ENCODE measurements at regions not wholly inside any gene's neighbourhood (a gene's known extent, or its start where the extent isn't known, plus 50 kb on each side); places are given as distances from the start of the nearest gene placed in this dataset.

GRCh38 chr10:61160253-61160652, 216.3 kb upstream of the RHOBTB1 start:
- no peak overlapping the region for H3K4me2 ChIP-seq (ENCODE audit: insufficient read depth, low read length, poor library complexity, severe bottlenecking)
- no peak overlapping the region for H3K27ac ChIP-seq (replicated peaks; ENCODE audit: low read length)
- H3K4ac ChIP-seq (ENCODE audit: low read length), result no peak overlapping the region
- no peak overlapping the region for H4K8ac ChIP-seq (ENCODE audit: low read depth, low read length)
- H2AK5ac ChIP-seq (ENCODE audit: low read depth, low read length), result no peak overlapping the region
- no peak overlapping the region for H3K18ac ChIP-seq (ENCODE audit: low read length)
- no CpG with 5 or more reads among the region's 4 CpGs for WGBS, 2 donors (ENCODE audit: extremely low coverage in 2 of 2, insufficient read length in 2 of 2, insufficient replicate concordance in 1 of 2)
- H3K14ac ChIP-seq (ENCODE audit: low read length), result no peak overlapping the region
- H2BK15ac ChIP-seq (ENCODE audit: low read length), result no peak overlapping the region
- no peak overlapping the region for H2BK5ac ChIP-seq (ENCODE audit: low read length)
- H3K4me1 ChIP-seq (ENCODE audit: control insufficient read depth in 2 of 2, insufficient read depth in 1 of 2, low read depth in 1 of 2, low read length in 2 of 2), result no peaks in the 10 kb centered on the region
- no peak overlapping the region for H3K4me3 ChIP-seq (ENCODE audit: low read length in 2 of 2)
- no peak overlapping the region for H2BK120ac ChIP-seq (ENCODE audit: low read depth, low read length)
- no peaks in the 10 kb centered on the region for H3K27me3 ChIP-seq (ENCODE audit: control insufficient read depth in 3 of 3, insufficient read depth in 3 of 3, low read depth in 1 of 3, low read length in 3 of 3)
- H2BK12ac ChIP-seq (ENCODE audit: low read length), result no peak overlapping the region
- H3K79me1 ChIP-seq (ENCODE audit: low read depth, low read length), result peaks cover 1% of the 10 kb centered on the region
- no peak overlapping the region for H3K9ac ChIP-seq (ENCODE audit: low read depth, low read length, poor library complexity)
- H3K23ac ChIP-seq (ENCODE audit: low read depth, low read length, poor library complexity), result no peak overlapping the region
- H3K36me3 ChIP-seq (replicated peaks in 1 of 2; ENCODE audit: control insufficient read depth in 2 of 2, insufficient read depth in 2 of 2, low read length in 2 of 2), result no peaks in the 10 kb centered on the region
- no peaks in the 10 kb centered on the region for H3K9me3 ChIP-seq (replicated peaks in 1 of 2; ENCODE audit: control insufficient read depth in 2 of 2, insufficient read depth in 1 of 2, low read depth in 1 of 2, low read length in 2 of 2)
- no peak overlapping the region for H2AFZ ChIP-seq (ENCODE audit: low read length)
- no peak for DNase-seq (ENCODE audit: low spot score)
- no peak overlapping the region for H4K91ac ChIP-seq (ENCODE audit: low read depth, low read length, poor library complexity)

GRCh38 chr10:61159253-61159652, 215.3 kb upstream of the RHOBTB1 start:
- Histone ChIP-seq H2BK15ac (ENCODE audit: low read length) (no peak overlapping the region), H4K91ac (ENCODE audit: low read depth, low read length, poor library complexity) (no peak overlapping the region), H3K79me1 (ENCODE audit: low read depth, low read length) (peaks cover 1% of the 10 kb centered on the region), H2BK12ac (ENCODE audit: low read length) (no peak overlapping the region), H2AK5ac (ENCODE audit: low read depth, low read length) (no peak overlapping the region), H3K4me2 (ENCODE audit: insufficient read depth, low read length, poor library complexity, severe bottlenecking) (no peak overlapping the region), H3K4me3 (ENCODE audit: low read length in 2 of 2) (no peak overlapping the region), H3K4ac (ENCODE audit: low read length) (no peak overlapping the region), H2AFZ (ENCODE audit: low read length) (no peak overlapping the region), H2BK120ac (ENCODE audit: low read depth, low read length) (no peak overlapping the region), H3K36me3 (replicated peaks in 1 of 2; ENCODE audit: control insufficient read depth in 2 of 2, insufficient read depth in 2 of 2, low read length in 2 of 2) (no peaks in the 10 kb centered on the region), H3K9me3 (replicated peaks in 1 of 2; ENCODE audit: control insufficient read depth in 2 of 2, insufficient read depth in 1 of 2, low read depth in 1 of 2, low read length in 2 of 2) (no peaks in the 10 kb centered on the region), H3K9ac (ENCODE audit: low read depth, low read length, poor library complexity) (no peak overlapping the region), H3K4me1 (ENCODE audit: control insufficient read depth in 2 of 2, insufficient read depth in 1 of 2, low read depth in 1 of 2, low read length in 2 of 2) (no peaks in the 10 kb centered on the region), H3K18ac (ENCODE audit: low read length) (no peak overlapping the region), H2BK5ac (ENCODE audit: low read length) (no peak overlapping the region), H3K23ac (ENCODE audit: low read depth, low read length, poor library complexity) (no peak overlapping the region), H4K8ac (ENCODE audit: low read depth, low read length) (no peak overlapping the region), H3K27ac (replicated peaks; ENCODE audit: low read length) (no peak overlapping the region), H3K27me3 (ENCODE audit: control insufficient read depth in 3 of 3, insufficient read depth in 3 of 3, low read depth in 1 of 3, low read length in 3 of 3) (no peaks in the 10 kb centered on the region), H3K14ac (ENCODE audit: low read length) (no peak overlapping the region)
- DNase-seq (ENCODE audit: low spot score), result no peak
- no CpG with 5 or more reads among the region's 2 CpGs for WGBS, 2 donors (ENCODE audit: extremely low coverage in 2 of 2, insufficient read length in 2 of 2, insufficient replicate concordance in 1 of 2)

DNA sequence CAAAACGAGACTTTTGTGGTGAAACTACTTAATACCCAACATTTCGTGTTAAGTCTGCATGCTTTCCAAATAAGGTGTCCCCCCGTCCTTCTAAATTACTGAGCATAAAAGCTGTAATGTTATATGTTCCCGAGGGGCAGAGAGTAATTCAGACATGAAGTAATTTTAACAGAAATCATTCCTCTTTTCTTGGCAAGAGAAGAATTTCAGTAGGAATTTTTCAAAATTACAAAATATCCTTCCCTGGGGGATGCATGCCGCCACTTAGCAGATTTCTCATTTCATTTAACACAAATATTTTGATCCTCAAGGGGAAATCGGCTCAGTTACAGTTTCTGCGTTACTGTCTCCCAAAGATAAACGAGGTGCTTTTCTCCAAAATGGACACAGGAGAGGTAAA, 213.2 kb upstream of the RHOBTB1 start:
- no peak overlapping the region for H2AFZ ChIP-seq (ENCODE audit: low read length)
- no peak overlapping the region for H3K4ac ChIP-seq (ENCODE audit: low read length)
- DNase-seq (ENCODE audit: low spot score), result no peak
- H3K4me2 ChIP-seq (ENCODE audit: insufficient read depth, low read length, poor library complexity, severe bottlenecking), result no peak overlapping the region
- H4K8ac ChIP-seq (ENCODE audit: low read depth, low read length), result no peak overlapping the region
- no peak overlapping the region for H2BK12ac ChIP-seq (ENCODE audit: low read length)
- no peak overlapping the region for H3K23ac ChIP-seq (ENCODE audit: low read depth, low read length, poor library complexity)
- no peak overlapping the region for H2BK15ac ChIP-seq (ENCODE audit: low read length)
- no peaks in the 10 kb centered on the region for H3K4me1 ChIP-seq (ENCODE audit: control insufficient read depth in 2 of 2, insufficient read depth in 1 of 2, low read depth in 1 of 2, low read length in 2 of 2)
- H2AK5ac ChIP-seq (ENCODE audit: low read depth, low read length), result no peak overlapping the region
- H2BK120ac ChIP-seq (ENCODE audit: low read depth, low read length), result no peak overlapping the region
- WGBS, 2 donors (ENCODE audit: extremely low coverage in 2 of 2, insufficient read length in 2 of 2, insufficient replicate concordance in 1 of 2), result no CpG with 5 or more reads among the region's 8 CpGs
- H3K27me3 ChIP-seq (ENCODE audit: control insufficient read depth in 3 of 3, insufficient read depth in 3 of 3, low read depth in 1 of 3, low read length in 3 of 3), result no peaks in the 10 kb centered on the region
- H3K18ac ChIP-seq (ENCODE audit: low read length), result no peak overlapping the region
- no peak overlapping the region for H3K4me3 ChIP-seq (ENCODE audit: low read length in 2 of 2)
- no peak overlapping the region for H4K91ac ChIP-seq (ENCODE audit: low read depth, low read length, poor library complexity)
- H3K27ac ChIP-seq (replicated peaks; ENCODE audit: low read length), result no peak overlapping the region
- H2BK5ac ChIP-seq (ENCODE audit: low read length), result no peak overlapping the region
- no peaks in the 10 kb centered on the region for H3K9me3 ChIP-seq (replicated peaks in 1 of 2; ENCODE audit: control insufficient read depth in 2 of 2, insufficient read depth in 1 of 2, low read depth in 1 of 2, low read length in 2 of 2)
- no peak overlapping the region for H3K14ac ChIP-seq (ENCODE audit: low read length)
- no peak overlapping the region for H3K9ac ChIP-seq (ENCODE audit: low read depth, low read length, poor library complexity)
- H3K79me1 ChIP-seq (ENCODE audit: low read depth, low read length), result peaks cover 1% of the 10 kb centered on the region
- H3K36me3 ChIP-seq (replicated peaks in 1 of 2; ENCODE audit: control insufficient read depth in 2 of 2, insufficient read depth in 2 of 2, low read length in 2 of 2), result no peaks in the 10 kb centered on the region

GRCh38 chr10:61153771-61154170, 209.8 kb upstream of the RHOBTB1 start:
- no peak overlapping the region for H2BK120ac ChIP-seq (ENCODE audit: low read depth, low read length)
- no peak overlapping the region for H3K27ac ChIP-seq (replicated peaks; ENCODE audit: low read length)
- H4K8ac ChIP-seq (ENCODE audit: low read depth, low read length), result no peak overlapping the region
- no peak overlapping the region for H2BK15ac ChIP-seq (ENCODE audit: low read length)
- no peak overlapping the region for H3K4me3 ChIP-seq (ENCODE audit: low read length in 2 of 2)
- no peaks in the 10 kb centered on the region for H3K36me3 ChIP-seq (replicated peaks in 1 of 2; ENCODE audit: control insufficient read depth in 2 of 2, insufficient read depth in 2 of 2, low read length in 2 of 2)
- no peak for DNase-seq (ENCODE audit: low spot score)
- H2BK12ac ChIP-seq (ENCODE audit: low read length), result no peak overlapping the region
- H3K4ac ChIP-seq (ENCODE audit: low read length), result no peak overlapping the region
- H3K4me2 ChIP-seq (ENCODE audit: insufficient read depth, low read length, poor library complexity, severe bottlenecking), result no peak overlapping the region
- no peaks in the 10 kb centered on the region for H3K4me1 ChIP-seq (ENCODE audit: control insufficient read depth in 2 of 2, insufficient read depth in 1 of 2, low read depth in 1 of 2, low read length in 2 of 2)
- WGBS, 2 donors (ENCODE audit: extremely low coverage in 2 of 2, insufficient read length in 2 of 2, insufficient replicate concordance in 1 of 2), result no CpG with 5 or more reads among the region's 3 CpGs
- no peaks in the 10 kb centered on the region for H3K27me3 ChIP-seq (ENCODE audit: control insufficient read depth in 3 of 3, insufficient read depth in 3 of 3, low read depth in 1 of 3, low read length in 3 of 3)
- no peak overlapping the region for H2AFZ ChIP-seq (ENCODE audit: low read length)
- no peak overlapping the region for H3K14ac ChIP-seq (ENCODE audit: low read length)
- no peak overlapping the region for H3K9ac ChIP-seq (ENCODE audit: low read depth, low read length, poor library complexity)
- no peak overlapping the region for H4K91ac ChIP-seq (ENCODE audit: low read depth, low read length, poor library complexity)
- H2AK5ac ChIP-seq (ENCODE audit: low read depth, low read length), result no peak overlapping the region
- H3K9me3 ChIP-seq (replicated peaks in 1 of 2; ENCODE audit: control insufficient read depth in 2 of 2, insufficient read depth in 1 of 2, low read depth in 1 of 2, low read length in 2 of 2), result no peaks in the 10 kb centered on the region
- H3K18ac ChIP-seq (ENCODE audit: low read length), result no peak overlapping the region
- peaks cover 1% of the 10 kb centered on the region for H3K79me1 ChIP-seq (ENCODE audit: low read depth, low read length)
- no peak overlapping the region for H3K23ac ChIP-seq (ENCODE audit: low read depth, low read length, poor library complexity)
- H2BK5ac ChIP-seq (ENCODE audit: low read length), result no peak overlapping the region
